MCF 10A (cell line): ENCODE measurements at regions not wholly inside any gene's neighbourhood (a gene's known extent, or its start where the extent isn't known, plus 50 kb on each side); places are given as distances from the start of the nearest gene placed in this dataset.

ENCODE experiments used
- BruUV-seq: library from RNA; stranded (reverse); fragments of 400-500 nt; replicated peaks from 2 replicates; lab custom pipeline; 2021; lab: Mats Ljungman, UMichigan
- CTCF ChIA-PET: fragments of 300-600 bp; sonication (Branson Sonifier 250); formaldehyde crosslinking; extraction: SDS; loops from one replicate; lab custom pipeline; 2021; ENCODE audit warnings: antibody characterized with exemption, inconsistent platforms; lab: Yijun Ruan, JAX
- POLR2A ChIA-PET: fragments of 300-600, 350-650 bp; sonication (Branson Sonifier 250); formaldehyde crosslinking; extraction: SDS; loops from one replicate; lab custom pipeline; 2020; ENCODE audit warnings: antibody characterized with exemption, inconsistent platforms; lab: Yijun Ruan, JAX
- DNase-seq: peaks from one replicate; pipeline ENCODE4 v3.0.0-alpha.2; 2018; ENCODE audit not compliant: unreplicated experiment
- H3K27ac Mint-ChIP-seq: one replicate; pipeline ENCODE4 v1.8.0; 2022; ENCODE audit warnings: mild to moderate bottlenecking, low read depth, mixed read lengths; ENCODE audit not compliant: unreplicated experiment
- H3K27me3 Mint-ChIP-seq: one replicate; pipeline ENCODE4 v1.8.0; 2022; ENCODE audit warnings: mixed read lengths; ENCODE audit not compliant: insufficient read depth, unreplicated experiment
- H3K36me3 Mint-ChIP-seq: one replicate; pipeline ENCODE4 v1.8.0; 2022; ENCODE audit warnings: mild to moderate bottlenecking, moderate library complexity, mixed read lengths; ENCODE audit not compliant: insufficient read depth, unreplicated experiment
- H3K4me1 Mint-ChIP-seq: one replicate; pipeline ENCODE4 v1.8.0; 2022; ENCODE audit warnings: mixed read lengths; ENCODE audit not compliant: insufficient read depth, unreplicated experiment
- H3K4me3 Mint-ChIP-seq: one replicate; pipeline ENCODE4 v1.8.0; 2022; ENCODE audit warnings: mild to moderate bottlenecking, moderate library complexity, mixed read lengths; ENCODE audit not compliant: unreplicated experiment
- H3K9me3 Mint-ChIP-seq: one replicate; pipeline ENCODE4 v1.8.0; 2022; ENCODE audit warnings: mixed read lengths; ENCODE audit not compliant: unreplicated experiment
- intact Hi-C: fragments of 100-400 bp; cut with micrococcal nuclease; formaldehyde crosslinking; loops from 2 replicates; pipeline ENCODE4 v1.14.1; 2022
- TF ChIP-seq, protein P1 (sequence below): fragments of 200-600 bp; IDR thresholded peaks from one replicate; pipeline ENCODE4 v1.8.0; 2022; ENCODE audit warnings: antibody characterized with exemption, mild to moderate bottlenecking; ENCODE audit not compliant: unreplicated experiment

DNA sequence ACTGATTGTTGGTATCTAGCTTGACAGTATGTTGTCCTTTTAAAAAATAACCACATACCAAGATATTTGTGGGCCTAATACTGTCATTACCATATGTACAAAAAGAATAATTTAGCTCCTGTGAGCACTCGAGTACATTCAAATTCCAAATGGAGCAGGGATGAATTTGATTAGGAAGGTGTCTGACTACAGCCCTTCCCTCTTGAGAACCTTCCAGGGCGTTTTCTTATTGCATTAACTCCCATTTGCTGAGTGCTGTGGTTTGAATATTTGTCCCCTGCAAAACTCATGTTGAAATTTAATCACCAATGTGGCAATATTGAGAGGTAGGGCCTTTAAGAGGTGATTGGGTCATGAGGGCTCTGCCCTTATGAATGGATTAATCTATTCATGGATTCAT, 76.9 kb upstream of the RALY start:
- Mint-ChIP-seq H3K36me3 (no peaks in the 10 kb centered on the region), H3K27me3 (peaks cover 33% of the 10 kb centered on the region), H3K4me3 (no peak overlapping the region), H3K4me1 (no peaks in the 10 kb centered on the region), H3K27ac (no peak overlapping the region), H3K9me3 (no peaks in the 10 kb centered on the region)
- TF ChIP-seq, protein P1, sequence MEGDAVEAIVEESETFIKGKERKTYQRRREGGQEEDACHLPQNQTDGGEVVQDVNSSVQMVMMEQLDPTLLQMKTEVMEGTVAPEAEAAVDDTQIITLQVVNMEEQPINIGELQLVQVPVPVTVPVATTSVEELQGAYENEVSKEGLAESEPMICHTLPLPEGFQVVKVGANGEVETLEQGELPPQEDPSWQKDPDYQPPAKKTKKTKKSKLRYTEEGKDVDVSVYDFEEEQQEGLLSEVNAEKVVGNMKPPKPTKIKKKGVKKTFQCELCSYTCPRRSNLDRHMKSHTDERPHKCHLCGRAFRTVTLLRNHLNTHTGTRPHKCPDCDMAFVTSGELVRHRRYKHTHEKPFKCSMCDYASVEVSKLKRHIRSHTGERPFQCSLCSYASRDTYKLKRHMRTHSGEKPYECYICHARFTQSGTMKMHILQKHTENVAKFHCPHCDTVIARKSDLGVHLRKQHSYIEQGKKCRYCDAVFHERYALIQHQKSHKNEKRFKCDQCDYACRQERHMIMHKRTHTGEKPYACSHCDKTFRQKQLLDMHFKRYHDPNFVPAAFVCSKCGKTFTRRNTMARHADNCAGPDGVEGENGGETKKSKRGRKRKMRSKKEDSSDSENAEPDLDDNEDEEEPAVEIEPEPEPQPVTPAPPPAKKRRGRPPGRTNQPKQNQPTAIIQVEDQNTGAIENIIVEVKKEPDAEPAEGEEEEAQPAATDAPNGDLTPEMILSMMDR = no peak
- intact Hi-C loops = loop anchor here (5.0 kb wide), 2 partner anchors 151 to 211 kb away; no protein-coding TSS in a partner anchor
- POLR2A ChIA-PET = interaction anchor here (1.1 kb wide), 1 partner anchor 79 kb away, joined by 3 read pairs; no protein-coding TSS in a partner anchor
- no peak for DNase-seq
- CTCF ChIA-PET = interaction anchor here (0.6 to 1.6 kb wide), 3 partner anchors 14 to 152 kb away, joined by 3 to 4 read pairs (median 4); no protein-coding TSS in a partner anchor
- no TSS peak for BruUV-seq

- TF ChIP-seq, protein P1 = no peak
- no peaks in the 10 kb centered on the region for H3K36me3 Mint-ChIP-seq
- DNase-seq = no peak
- BruUV-seq = no TSS peak
- no peaks in the 10 kb centered on the region for H3K4me1 Mint-ChIP-seq
- ChIA-PET CTCF (interaction anchor here (0.6 to 1.6 kb wide), 2 partner anchors 9 to 13 kb away, joined by 3 to 4 read pairs; no protein-coding TSS in a partner anchor), POLR2A (interaction anchor here (0.8 kb wide), 1 partner anchor 18 kb away, joined by 3 read pairs; no protein-coding TSS in a partner anchor)
- H3K27ac Mint-ChIP-seq = no peak overlapping the region
- H3K9me3 Mint-ChIP-seq = peaks cover 2% of the 10 kb centered on the region
- intact Hi-C loops = loop anchor here (5.0 kb wide), 2 partner anchors 149 to 209 kb away; no protein-coding TSS in a partner anchor
- H3K27me3 Mint-ChIP-seq = peaks cover 31% of the 10 kb centered on the region
- H3K4me3 Mint-ChIP-seq = no peak overlapping the region
Observed at GRCh38 chr20:33917831-33918525, 75.7 kb upstream of the RALY start.

- no peak overlapping the region for H3K27ac Mint-ChIP-seq
- TF ChIP-seq, protein P1 = no peak
- ChIA-PET CTCF (no interaction called here), POLR2A (interaction anchor here (0.7 kb wide), 1 partner anchor 10 kb away, joined by 3 read pairs; no protein-coding TSS in a partner anchor)
- no peak overlapping the region for H3K4me3 Mint-ChIP-seq
- no peak for DNase-seq
- peaks cover 31% of the 10 kb centered on the region for H3K27me3 Mint-ChIP-seq
- H3K9me3 Mint-ChIP-seq = peaks cover 6% of the 10 kb centered on the region
- BruUV-seq = no TSS peak
- H3K36me3 Mint-ChIP-seq = no peaks in the 10 kb centered on the region
- intact Hi-C loops = loop anchor here (5.0 kb wide), 2 partner anchors 149 to 209 kb away; no protein-coding TSS in a partner anchor
- no peaks in the 10 kb centered on the region for H3K4me1 Mint-ChIP-seq
Observed at GRCh38 chr20:33918662-33919061, 75.0 kb upstream of the RALY start.

- Mint-ChIP-seq H3K27me3 (peaks cover 30% of the 10 kb centered on the region), H3K36me3 (no peaks in the 10 kb centered on the region), H3K4me1 (no peaks in the 10 kb centered on the region), H3K27ac (no peak overlapping the region), H3K4me3 (no peak overlapping the region), H3K9me3 (peaks cover 6% of the 10 kb centered on the region)
- POLR2A ChIA-PET = interaction anchor here (0.7 kb wide), 1 partner anchor 323 kb away, joined by 3 read pairs; no protein-coding TSS in a partner anchor
- TF ChIP-seq, protein P1 = no peak
- no peak for DNase-seq
- intact Hi-C loops = loop anchor here (5.0 kb wide), 2 partner anchors 148 to 208 kb away; no protein-coding TSS in a partner anchor
- BruUV-seq = no TSS peak
- CTCF ChIA-PET = no interaction called here
Observed at GRCh38 chr20:33919653-33920052, 74.1 kb upstream of the RALY start.
